ENCODE measurements at regions not wholly inside any gene's neighbourhood (a gene's known extent, or its start where the extent isn't known, plus 50 kb on each side); places are given as distances from the start of the nearest gene placed in this dataset.

DNA sequence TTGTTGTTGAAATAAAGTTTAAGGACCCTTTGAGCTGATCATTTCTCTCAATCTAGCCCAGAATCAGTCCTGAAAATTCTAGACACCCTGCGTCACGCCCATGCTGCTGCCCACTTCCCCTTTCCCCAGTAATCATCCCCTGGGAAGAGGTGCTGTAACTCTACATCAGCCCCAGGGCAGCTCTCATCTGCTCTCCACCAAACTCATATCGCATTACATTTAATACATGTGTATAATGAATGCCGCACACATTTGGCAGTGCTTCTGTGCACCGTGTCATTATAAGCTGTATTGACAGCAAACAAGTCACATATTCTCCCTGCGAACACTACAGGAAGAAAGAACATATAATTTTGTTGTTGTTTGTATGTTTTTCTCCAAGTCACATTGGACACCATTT is 539.7 kb upstream of the DAB1 start:
- no peak for DNase-seq (ENCODE audit: low read depth)
- TF ChIP-seq, protein P1, sequence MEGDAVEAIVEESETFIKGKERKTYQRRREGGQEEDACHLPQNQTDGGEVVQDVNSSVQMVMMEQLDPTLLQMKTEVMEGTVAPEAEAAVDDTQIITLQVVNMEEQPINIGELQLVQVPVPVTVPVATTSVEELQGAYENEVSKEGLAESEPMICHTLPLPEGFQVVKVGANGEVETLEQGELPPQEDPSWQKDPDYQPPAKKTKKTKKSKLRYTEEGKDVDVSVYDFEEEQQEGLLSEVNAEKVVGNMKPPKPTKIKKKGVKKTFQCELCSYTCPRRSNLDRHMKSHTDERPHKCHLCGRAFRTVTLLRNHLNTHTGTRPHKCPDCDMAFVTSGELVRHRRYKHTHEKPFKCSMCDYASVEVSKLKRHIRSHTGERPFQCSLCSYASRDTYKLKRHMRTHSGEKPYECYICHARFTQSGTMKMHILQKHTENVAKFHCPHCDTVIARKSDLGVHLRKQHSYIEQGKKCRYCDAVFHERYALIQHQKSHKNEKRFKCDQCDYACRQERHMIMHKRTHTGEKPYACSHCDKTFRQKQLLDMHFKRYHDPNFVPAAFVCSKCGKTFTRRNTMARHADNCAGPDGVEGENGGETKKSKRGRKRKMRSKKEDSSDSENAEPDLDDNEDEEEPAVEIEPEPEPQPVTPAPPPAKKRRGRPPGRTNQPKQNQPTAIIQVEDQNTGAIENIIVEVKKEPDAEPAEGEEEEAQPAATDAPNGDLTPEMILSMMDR (IDR thresholded peaks at IDR 0.05; ENCODE audit: control insufficient read depth, extremely low read depth, insufficient read depth), result no peak
- H3K4me3 ChIP-seq (ENCODE audit: low read depth, low read length), result no peak overlapping the region

DNA sequence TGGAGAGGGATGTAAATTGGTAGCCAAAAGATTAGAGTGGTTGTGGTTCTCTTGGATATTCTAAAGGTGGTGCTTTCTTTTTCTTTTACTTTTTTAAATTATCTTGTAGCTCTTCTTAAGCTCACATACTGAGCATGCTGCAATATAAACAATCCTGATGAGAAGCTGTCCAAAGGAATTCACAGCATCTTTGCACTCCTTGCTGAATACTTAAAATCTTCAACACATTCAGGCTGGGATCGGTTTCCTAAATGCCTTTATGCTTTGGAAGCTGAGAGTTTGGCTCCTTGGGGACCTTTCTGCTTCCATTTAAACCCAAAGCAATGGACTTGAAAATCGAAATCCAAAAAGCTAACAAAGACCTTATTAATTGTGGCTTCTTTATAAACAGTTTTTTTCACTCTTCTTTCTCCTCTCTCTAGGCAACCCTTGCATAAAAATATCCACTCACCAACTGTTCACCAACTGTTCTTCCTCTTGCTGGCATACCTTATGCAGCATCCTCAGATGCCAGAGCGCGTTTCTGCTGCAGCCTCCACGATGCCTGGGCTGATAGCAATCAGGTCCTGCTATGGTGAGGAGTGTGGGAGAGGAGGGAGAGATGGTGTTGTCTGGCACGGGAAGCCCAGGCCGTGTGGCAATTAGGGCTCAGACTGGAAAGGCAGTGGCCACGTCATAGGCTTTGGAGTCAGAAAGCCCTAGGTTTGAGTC is 535.8 kb upstream of the DAB1 start:
- DNase-seq (ENCODE audit: low read depth), result no peak
- TF ChIP-seq, protein P1 (IDR thresholded peaks at IDR 0.05; ENCODE audit: control insufficient read depth, extremely low read depth, insufficient read depth), result no peak
- H3K4me3 ChIP-seq (ENCODE audit: low read depth, low read length), result no peak overlapping the region

DNA sequence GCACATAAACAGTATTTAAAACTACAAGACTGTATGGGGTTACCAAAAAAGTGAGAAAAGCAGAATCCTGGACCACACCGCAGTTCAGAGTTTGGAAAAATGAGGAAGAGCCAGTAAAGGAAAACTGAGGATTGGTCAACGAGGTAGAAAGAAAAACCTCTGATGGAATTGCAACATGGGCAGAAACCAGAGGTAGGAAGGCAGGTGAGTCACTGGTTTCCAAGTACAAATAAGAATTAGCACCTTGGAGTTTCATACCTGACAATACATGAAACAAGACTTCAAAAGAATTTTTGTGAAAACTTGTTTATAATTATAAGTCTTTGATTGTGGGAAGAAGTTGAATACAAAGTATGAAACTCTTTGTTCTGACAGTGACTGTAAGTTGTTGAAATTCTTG is 533.7 kb upstream of the DAB1 start:
- DNase-seq (ENCODE audit: low read depth), result no peak
- H3K4me3 ChIP-seq (ENCODE audit: low read depth, low read length), result no peak overlapping the region
- TF ChIP-seq, protein P1 (IDR thresholded peaks at IDR 0.05; ENCODE audit: control insufficient read depth, extremely low read depth, insufficient read depth), result no peak

DNA sequence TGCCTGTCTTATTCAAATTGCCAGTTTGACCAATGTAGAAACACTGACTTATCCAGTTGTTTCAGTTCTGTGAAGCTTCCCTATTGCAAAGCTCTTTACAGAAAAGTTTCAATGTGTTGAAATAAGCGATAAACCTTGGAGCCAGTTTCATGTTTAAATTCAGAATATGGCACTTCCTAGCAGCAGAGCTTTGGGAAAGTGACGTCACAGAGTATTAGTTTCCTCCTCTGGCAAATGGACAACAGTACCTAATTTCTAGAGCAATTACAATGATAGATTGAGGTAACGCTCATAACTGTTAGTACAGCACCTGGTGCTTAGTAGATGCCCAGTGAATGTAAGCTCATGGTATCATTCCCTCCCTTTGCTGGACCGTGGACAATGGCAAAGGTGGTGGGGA is 527.5 kb upstream of the DAB1 start:
- H3K4me3 ChIP-seq (ENCODE audit: low read depth, low read length), result no peak overlapping the region
- TF ChIP-seq, protein P1 (IDR thresholded peaks at IDR 0.05; ENCODE audit: control insufficient read depth, extremely low read depth, insufficient read depth), result no peak
- DNase-seq (ENCODE audit: low read depth), result no peak

DNA sequence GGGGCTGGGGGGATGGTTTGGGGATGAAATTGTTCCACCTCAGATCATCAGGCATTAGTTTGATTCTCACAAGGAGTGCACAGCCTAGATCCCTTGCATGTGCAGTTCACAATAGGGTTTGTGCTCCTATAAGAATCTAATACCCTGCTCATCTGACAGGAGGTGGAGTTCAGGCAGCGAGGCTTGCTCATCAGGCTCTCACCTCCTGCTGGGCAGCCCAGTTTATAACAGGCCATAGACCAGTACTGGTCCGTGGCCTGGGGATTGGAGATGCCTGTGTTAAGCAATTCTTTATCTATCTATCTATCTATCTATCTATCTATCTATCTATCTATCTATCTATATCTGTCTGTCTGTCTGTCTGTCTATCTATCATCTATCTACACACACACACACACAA is 525.3 kb upstream of the DAB1 start:
- no peak overlapping the region for H3K4me3 ChIP-seq (ENCODE audit: low read depth, low read length)
- TF ChIP-seq, protein P1 (IDR thresholded peaks at IDR 0.05; ENCODE audit: control insufficient read depth, extremely low read depth, insufficient read depth), result no peak
- DNase-seq (ENCODE audit: low read depth), result no peak

DNA sequence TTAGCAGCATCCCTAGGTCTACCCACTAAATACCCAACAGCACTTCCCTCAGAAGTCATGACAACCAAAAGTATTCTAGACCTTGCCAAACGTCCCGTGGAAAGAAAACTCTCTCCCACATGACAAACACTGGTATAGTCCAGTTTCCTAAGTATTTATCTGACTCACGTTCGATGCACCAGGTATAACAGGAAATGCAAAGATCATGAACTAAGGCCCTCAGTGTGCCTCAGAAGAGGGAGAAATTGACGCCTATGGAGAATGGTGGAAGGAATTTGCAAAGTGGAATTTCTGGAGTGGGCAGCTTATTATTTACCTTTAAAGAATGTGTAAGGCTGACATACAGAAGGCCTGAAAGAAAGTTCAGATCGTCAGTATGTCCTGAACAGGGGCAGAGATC is 523.6 kb upstream of the DAB1 start:
- DNase-seq (ENCODE audit: low read depth), result no peak
- TF ChIP-seq, protein P1 (IDR thresholded peaks at IDR 0.05; ENCODE audit: control insufficient read depth, extremely low read depth, insufficient read depth), result no peak

DNA sequence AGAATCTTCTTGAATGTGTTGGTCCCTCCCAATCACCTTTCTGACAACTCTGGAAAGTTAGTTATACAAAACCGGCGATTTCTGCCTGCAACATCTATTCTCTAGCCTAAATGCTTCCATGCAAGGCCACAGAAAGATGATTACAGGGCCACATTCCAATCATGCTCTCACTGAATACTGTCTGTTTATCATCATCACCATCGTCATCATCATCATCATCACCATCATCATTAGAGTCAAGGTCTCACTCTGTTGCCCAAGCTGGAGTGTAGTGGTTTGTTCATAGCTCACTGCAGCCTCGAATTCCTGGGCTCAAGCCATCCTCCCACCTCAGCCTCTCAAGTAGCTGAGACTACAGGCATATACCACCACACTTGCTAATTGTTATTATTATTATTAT is 521.2 kb upstream of the DAB1 start:
- no peak overlapping the region for H3K4me3 ChIP-seq (ENCODE audit: low read depth, low read length)
- TF ChIP-seq, protein P1 (IDR thresholded peaks at IDR 0.05; ENCODE audit: control insufficient read depth, extremely low read depth, insufficient read depth), result no peak
- no peak for DNase-seq (ENCODE audit: low read depth)

More for the DNA sequence above, 523.6 kb upstream of the DAB1 start:
- no peak overlapping the region for H3K4me3 ChIP-seq (ENCODE audit: low read depth, low read length)

Measured in LNCaP clone FGC (cell line).